ENCODE measurements at regions not wholly inside any gene's neighbourhood (a gene's known extent, or its start where the extent isn't known, plus 50 kb on each side); places are given as distances from the start of the nearest gene placed in this dataset.
A peak's percentile ranks its signal among the peaks of the same experiment; 100 is the strongest.

DNA sequence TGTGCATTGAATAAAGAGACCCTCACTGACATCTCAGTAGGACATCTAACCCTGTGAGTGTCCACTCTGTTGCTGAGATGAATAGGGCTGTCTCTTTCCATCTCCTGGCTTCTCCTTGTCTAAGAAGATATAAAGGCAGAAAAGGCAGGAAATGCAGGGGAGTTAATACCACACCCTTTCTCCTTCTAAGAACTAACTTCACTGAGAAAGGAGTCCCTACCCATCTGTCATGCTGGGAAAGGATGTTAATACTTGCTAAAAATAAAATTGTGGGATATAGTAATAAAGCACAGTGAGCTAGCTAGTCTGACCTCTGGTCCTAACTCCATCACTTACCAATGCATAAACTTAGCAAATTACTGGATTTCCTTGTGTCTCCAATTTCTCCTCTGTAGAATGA is 213.9 kb upstream of the FIGN start:
- H3K27ac ChIP-seq (ENCODE audit: low read depth, low read length), result no peak overlapping the region

DNA sequence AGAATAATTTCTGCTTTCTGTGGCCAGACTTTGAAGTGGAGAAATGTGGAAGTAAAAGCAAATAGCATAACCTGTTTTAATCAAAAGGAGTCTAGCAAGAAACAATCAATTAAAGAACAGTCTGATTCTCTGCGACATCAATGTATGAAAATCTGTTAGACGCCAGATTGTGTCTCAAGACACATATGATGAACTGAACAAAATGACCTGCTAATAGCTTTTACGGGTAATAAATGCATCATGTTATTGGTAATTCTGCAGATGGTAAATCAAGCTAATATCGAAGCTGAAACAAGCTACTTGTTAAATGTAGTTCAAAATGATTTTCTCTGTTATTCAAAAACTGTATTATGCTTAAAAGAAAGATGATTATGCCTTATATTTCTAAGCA is 208.5 kb upstream of the FIGN start:
- no peaks in the 10 kb centered on the region for H3K27me3 Mint-ChIP-seq (ENCODE audit: insufficient read depth)
- Histone ChIP-seq H3K36me3 (ENCODE audit: control insufficient read depth, insufficient read depth, low read length) (no peaks in the 10 kb centered on the region), H3K4me1 (ENCODE audit: control insufficient read depth, insufficient read depth, low read length) (no peaks in the 10 kb centered on the region), H3K27ac (ENCODE audit: low read depth, low read length) (peak overlapping the region; percentile 68), H3K9me3 (ENCODE audit: control insufficient read depth, low read length) (no peaks in the 10 kb centered on the region), H3K27me3 (ENCODE audit: control insufficient read depth, insufficient read depth, low read length, poor library complexity, severe bottlenecking) (no peaks in the 10 kb centered on the region), H3K4me3 (ENCODE audit: low read length) (no peak overlapping the region), H3K9ac (ENCODE audit: extremely low read depth, low read length, poor library complexity, severe bottlenecking) (no peak overlapping the region)
- no peak overlapping the region for H3K4me3 Mint-ChIP-seq
- DNase-seq, result no peak
- no peaks in the 10 kb centered on the region for H3K4me1 Mint-ChIP-seq
- 91 to 94% methylated on average over 3 to 4 of the region's 4 CpGs for WGBS, 2 experiments (ENCODE audit: insufficient coverage in 1 of 2, insufficient read length in 1 of 2)
- H3K27ac Mint-ChIP-seq, result no peak overlapping the region
- H3K36me3 Mint-ChIP-seq (ENCODE audit: low read depth), result no peaks in the 10 kb centered on the region
- TF ChIP-seq, protein P1, sequence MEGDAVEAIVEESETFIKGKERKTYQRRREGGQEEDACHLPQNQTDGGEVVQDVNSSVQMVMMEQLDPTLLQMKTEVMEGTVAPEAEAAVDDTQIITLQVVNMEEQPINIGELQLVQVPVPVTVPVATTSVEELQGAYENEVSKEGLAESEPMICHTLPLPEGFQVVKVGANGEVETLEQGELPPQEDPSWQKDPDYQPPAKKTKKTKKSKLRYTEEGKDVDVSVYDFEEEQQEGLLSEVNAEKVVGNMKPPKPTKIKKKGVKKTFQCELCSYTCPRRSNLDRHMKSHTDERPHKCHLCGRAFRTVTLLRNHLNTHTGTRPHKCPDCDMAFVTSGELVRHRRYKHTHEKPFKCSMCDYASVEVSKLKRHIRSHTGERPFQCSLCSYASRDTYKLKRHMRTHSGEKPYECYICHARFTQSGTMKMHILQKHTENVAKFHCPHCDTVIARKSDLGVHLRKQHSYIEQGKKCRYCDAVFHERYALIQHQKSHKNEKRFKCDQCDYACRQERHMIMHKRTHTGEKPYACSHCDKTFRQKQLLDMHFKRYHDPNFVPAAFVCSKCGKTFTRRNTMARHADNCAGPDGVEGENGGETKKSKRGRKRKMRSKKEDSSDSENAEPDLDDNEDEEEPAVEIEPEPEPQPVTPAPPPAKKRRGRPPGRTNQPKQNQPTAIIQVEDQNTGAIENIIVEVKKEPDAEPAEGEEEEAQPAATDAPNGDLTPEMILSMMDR (conservative IDR thresholded peaks at IDR 0.05), result no peak
- H3K9me3 Mint-ChIP-seq, result no peaks in the 10 kb centered on the region

More for the DNA sequence above, 213.9 kb upstream of the FIGN start:
- Mint-ChIP-seq H3K36me3 (ENCODE audit: low read depth) (no peaks in the 10 kb centered on the region), H3K4me3 (no peak overlapping the region), H3K27ac (no peak overlapping the region), H3K27me3 (ENCODE audit: insufficient read depth) (no peaks in the 10 kb centered on the region), H3K4me1 (no peaks in the 10 kb centered on the region), H3K9me3 (no peaks in the 10 kb centered on the region)
- peaks cover 13% of the 10 kb centered on the region for H3K9me3 ChIP-seq (ENCODE audit: control insufficient read depth, low read length)
- no peak overlapping the region for H3K4me3 ChIP-seq (ENCODE audit: low read length)
- no peak for DNase-seq
- no peaks in the 10 kb centered on the region for H3K4me1 ChIP-seq (ENCODE audit: control insufficient read depth, insufficient read depth, low read length)
- no peaks in the 10 kb centered on the region for H3K36me3 ChIP-seq (ENCODE audit: control insufficient read depth, insufficient read depth, low read length)
- TF ChIP-seq, protein P1 (conservative IDR thresholded peaks at IDR 0.05), result no peak
- no peak overlapping the region for H3K9ac ChIP-seq (ENCODE audit: extremely low read depth, low read length, poor library complexity, severe bottlenecking)
- no peaks in the 10 kb centered on the region for H3K27me3 ChIP-seq (ENCODE audit: control insufficient read depth, insufficient read depth, low read length, poor library complexity, severe bottlenecking)

DNA sequence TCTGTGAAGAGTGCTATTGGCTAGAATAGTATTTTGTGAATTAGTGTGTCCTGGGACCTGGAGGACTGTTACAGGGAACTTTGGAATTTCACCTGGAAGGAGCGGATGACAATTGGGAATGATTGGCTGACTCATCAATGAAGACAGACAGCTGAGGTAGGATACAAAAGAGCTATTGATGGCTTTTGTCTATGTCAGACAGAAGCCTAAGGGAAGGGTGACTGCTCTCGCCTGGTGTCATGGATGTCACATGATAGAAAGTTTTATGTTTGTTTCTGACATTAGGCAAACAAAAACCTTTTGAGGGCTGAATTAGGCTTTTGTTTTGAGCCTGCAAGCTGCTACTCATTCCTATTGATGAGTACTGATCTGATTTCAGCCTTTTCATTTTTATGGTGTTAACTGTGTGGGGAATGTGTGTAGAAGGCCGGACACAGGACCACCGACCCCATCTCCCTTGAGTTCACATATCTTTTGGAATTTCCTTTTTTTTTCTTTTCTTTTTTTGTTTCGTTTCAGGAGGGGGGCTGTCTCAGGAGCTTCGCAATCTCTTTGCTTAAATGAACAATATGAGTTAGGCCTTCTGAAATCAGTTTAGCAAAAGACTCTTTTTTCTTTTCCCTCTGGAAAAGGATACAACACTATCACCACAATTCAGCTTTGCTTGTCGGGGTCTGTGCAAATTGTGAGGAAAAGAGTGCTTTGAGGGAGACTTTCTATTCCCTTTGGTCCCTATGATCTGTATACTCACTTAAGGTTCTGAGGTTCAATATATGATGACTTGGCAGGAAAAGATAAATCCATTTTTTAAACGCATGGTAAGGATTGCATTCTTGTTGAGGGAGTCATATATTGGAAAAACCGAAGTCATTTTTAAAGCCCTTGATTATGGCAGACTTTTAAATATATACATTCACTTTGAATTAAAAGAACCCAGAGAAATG is 207.9 kb upstream of the FIGN start:
- Histone ChIP-seq H3K36me3 (ENCODE audit: control insufficient read depth, insufficient read depth, low read length) (no peaks in the 10 kb centered on the region), H3K27me3 (ENCODE audit: control insufficient read depth, insufficient read depth, low read length, poor library complexity, severe bottlenecking) (no peaks in the 10 kb centered on the region), H3K27ac (ENCODE audit: low read depth, low read length) (peak overlapping the region; percentile 68), H3K9me3 (ENCODE audit: control insufficient read depth, low read length) (no peaks in the 10 kb centered on the region), H3K4me1 (ENCODE audit: control insufficient read depth, insufficient read depth, low read length) (no peaks in the 10 kb centered on the region), H3K4me3 (ENCODE audit: low read length) (no peak overlapping the region), H3K9ac (ENCODE audit: extremely low read depth, low read length, poor library complexity, severe bottlenecking) (no peak overlapping the region)
- no peaks in the 10 kb centered on the region for H3K9me3 Mint-ChIP-seq
- no peak overlapping the region for H3K4me3 Mint-ChIP-seq
- H3K4me1 Mint-ChIP-seq, result no peaks in the 10 kb centered on the region
- H3K27me3 Mint-ChIP-seq (ENCODE audit: insufficient read depth), result no peaks in the 10 kb centered on the region
- peak overlapping the region; percentile 18 for H3K27ac Mint-ChIP-seq
- TF ChIP-seq, protein P1 (conservative IDR thresholded peaks at IDR 0.05), result no peak
- DNase-seq, result peak; percentile 48
- H3K36me3 Mint-ChIP-seq (ENCODE audit: low read depth), result no peaks in the 10 kb centered on the region
- WGBS, 2 experiments (ENCODE audit: insufficient coverage in 1 of 2, insufficient read length in 1 of 2), result 53 to 83% methylated on average over 2 to 7 of the region's 9 CpGs

Data from endodermal cell (in vitro differentiated cells).